HG03159 (cell line): ENCODE measurements at regions not wholly inside any gene's neighbourhood (a gene's known extent, or its start where the extent isn't known, plus 50 kb on each side); places are given as distances from the start of the nearest gene placed in this dataset.
"Not testable (repeated sequence)": the region's sequence is repeated elsewhere in the genome, so short reads cannot be mapped to it uniquely, and the experiment has no call there.

Source experiments
- ATAC-seq: cut with Tn5 transposase; IDR thresholded peaks from one replicate; pipeline ENCODE4 v1.9.1; 2021; ENCODE audit warnings: mild to moderate bottlenecking, moderate library complexity; ENCODE audit not compliant: unreplicated experiment

GRCh38 chr15:57875347-57875746 is 168.8 kb downstream of the POLR2M start:
- ATAC-seq: no peak

GRCh38 chr15:57878573-57878972 is 172.1 kb downstream of the POLR2M start:
- no peak for ATAC-seq

GRCh38 chr15:57881361-57881760 is 174.8 kb downstream of the POLR2M start:
- ATAC-seq: no peak

DNA sequence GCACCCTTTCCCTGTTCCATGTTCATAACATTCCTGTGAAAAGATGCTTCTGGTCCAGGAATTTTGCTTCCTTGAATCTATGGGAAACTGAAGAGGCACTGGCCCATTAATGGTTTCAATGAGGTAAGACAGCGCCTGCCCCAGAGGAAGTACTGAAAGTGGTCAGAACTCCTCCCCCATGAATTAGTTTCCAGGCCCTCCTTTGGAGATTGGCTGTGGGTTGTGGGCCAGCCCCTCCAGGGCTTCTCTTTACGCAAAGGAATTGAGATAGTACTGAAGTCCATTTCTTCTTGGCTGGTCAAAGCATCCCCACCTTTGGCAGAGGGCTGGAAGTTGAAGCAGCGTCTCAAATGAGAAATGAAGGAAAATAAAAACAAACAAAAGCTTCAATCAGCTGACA is 175.5 kb downstream of the POLR2M start:
- ATAC-seq: no peak

- ATAC-seq: no peak
Measured at GRCh38 chr15:57883701-57884100, 177.2 kb downstream of the POLR2M start.

DNA sequence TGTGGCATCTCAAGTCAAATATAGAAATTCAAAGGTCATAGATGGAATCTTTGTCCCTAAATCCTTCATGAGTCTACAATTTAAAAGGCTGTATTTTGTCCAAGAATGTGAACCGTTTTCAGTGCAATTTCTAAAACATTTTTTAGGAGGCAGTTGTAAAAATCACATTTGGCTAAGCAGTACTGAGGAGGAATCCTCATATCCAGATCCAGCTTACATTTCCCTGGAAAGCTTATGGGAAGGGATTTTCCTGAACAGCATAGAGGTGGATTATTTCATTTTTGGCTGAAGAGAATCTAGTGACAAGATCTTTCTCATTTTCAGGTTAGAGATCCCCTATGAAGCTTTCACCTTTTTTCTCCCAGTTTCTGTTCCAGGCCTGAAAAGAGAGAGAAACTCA is 178.4 kb downstream of the POLR2M start:
- no peak for ATAC-seq

DNA sequence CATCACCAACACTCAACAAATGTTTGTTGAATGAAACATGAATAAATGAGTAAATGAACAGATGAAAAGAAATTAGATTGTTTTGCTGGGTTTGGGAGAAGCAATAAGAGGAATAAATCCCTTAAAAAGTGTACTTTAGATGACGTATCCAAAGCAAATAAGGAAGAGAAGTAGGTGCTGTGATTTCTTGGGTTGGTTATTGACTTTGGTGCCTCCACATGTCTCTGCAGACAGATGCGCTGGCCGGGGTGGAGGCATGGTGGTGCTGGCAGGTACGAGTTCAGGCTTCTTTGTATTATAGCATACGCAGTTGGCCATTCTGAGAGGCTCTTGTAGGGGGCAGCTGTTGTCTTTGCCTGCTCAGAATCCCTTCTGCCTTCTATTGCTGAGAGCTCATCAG is 178.9 kb downstream of the POLR2M start:
- ATAC-seq: no peak

DNA sequence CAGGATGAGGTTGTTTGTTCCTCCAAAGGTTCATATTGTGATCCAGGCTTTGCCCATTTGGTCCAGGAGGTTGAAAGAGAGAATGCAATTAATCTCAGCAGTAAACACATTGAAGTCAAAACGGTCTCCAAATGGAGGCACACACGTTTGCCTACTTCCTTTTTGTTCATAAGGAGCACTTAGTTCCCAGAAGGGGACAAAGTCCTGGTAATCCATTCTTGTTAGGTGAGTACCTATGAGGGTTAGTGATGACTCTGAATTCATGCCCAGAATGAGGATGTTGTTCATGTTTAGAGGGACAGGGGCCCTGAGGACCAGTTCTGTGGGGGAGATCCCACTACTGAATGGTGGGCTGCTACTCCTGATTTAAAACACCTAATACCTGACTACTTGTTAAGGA is 177.7 kb downstream of the ALDH1A2 start:
- no peak for ATAC-seq

DNA sequence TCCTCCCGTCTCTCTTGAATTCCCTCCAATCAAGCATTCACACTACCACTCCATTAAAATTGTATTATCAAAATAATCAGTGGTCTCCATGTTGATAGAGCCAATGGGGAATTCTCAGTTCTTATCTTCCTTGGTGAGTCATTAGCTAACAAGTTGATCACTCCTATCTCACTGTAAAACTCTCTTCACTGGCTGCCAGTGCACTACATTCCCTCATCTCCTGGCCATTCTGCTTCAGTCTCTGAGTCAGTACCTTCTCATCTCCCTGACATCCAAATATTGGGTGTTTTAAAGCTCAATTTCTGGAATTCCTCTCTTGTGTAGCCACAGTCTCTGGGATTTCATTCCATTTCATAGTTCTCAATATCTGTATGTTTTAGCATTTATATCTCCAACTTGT is 175.2 kb downstream of the ALDH1A2 start:
- no peak for ATAC-seq

DNA sequence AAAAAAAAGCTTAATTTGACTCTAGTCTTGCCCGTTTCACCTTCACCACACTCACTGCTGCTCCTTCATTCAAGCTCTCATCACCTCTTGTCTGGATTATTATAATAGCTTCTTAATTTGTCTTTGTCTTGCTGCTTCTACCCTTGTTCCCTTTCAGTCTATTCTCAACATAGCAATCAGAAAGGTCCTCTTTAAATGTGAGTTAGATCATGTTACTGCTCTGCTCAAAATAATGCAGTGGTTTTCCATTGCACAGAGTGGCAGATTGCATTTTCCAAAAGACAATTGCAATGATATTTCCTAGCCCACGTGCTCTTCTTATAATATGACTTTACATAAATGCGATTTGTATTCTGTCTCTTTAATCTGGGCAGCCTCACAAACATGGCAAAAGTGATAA is 174.6 kb downstream of the ALDH1A2 start:
- no peak for ATAC-seq

DNA sequence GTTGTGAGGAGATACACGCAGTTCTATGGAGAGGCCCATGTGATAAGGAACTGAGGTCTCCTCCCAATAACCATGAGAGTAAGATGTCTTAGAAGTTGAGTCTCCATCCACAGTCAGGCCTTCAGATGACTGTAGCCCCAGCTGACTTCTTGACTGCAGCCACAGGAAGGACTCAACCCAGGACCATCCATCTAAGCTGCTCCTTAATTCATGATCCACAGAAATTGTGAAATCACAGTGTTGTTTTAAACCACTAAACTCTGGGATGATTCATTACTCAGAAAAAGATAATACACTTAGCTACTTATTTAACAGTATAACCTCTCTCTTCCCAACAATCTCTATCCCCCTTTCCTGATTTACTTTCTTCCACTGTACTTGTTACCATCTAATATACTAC is 173.3 kb downstream of the ALDH1A2 start:
- no peak for ATAC-seq

- no peak for ATAC-seq
Measured at GRCh38 chr15:57893040-57893439, 172.5 kb downstream of the ALDH1A2 start.

- no peak for ATAC-seq
Measured at GRCh38 chr15:57895291-57895690, 170.2 kb downstream of the ALDH1A2 start.

- ATAC-seq: no peak
Measured at GRCh38 chr15:57896114-57896513, 169.4 kb downstream of the ALDH1A2 start.

- not testable (repeated sequence) for ATAC-seq
Measured at GRCh38 chr15:57896899-57897298, 168.6 kb downstream of the ALDH1A2 start.

GRCh38 chr15:57897870-57898269 is 167.6 kb downstream of the ALDH1A2 start:
- no peak for ATAC-seq

- ATAC-seq: no peak
Measured at GRCh38 chr15:57902155-57902554, 163.4 kb downstream of the ALDH1A2 start.
